ENCODE measurements at regions not wholly inside any gene's neighbourhood (a gene's known extent, or its start where the extent isn't known, plus 50 kb on each side); places are given as distances from the start of the nearest gene placed in this dataset.

DNA sequence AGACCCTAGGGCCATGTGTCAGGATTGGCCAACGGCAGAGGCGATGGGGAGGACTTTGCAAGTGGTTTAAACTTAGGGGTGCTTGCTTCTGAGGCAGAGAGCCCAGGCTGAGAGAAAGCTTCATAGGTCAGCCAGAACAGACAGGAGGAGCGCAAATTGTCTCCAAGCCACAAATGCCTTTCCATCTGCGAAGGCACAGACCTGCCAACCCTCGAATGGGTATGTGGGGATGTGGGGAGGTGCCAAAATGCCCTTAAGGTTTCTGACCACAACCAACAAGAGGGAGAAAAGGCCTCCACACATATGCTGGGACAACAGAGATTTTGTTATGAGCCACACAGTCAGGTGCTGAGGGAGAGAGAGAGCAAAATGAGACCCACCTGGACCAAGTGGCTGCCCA lies 283.6 kb downstream of the CYP26B1 start:
- DNase-seq (ENCODE audit: low read depth), result no peak

- no peak for DNase-seq (ENCODE audit: low read depth)
Observed at GRCh38 chr2:71863396-71863795, 284.3 kb downstream of the CYP26B1 start.

- DNase-seq (ENCODE audit: low read depth), result no peak
Observed at GRCh38 chr2:71862921-71863320, 284.7 kb downstream of the CYP26B1 start.

- no peak for DNase-seq (ENCODE audit: low read depth)
Observed at GRCh38 chr2:71861186-71862160, 286.2 kb downstream of the CYP26B1 start.

GRCh38 chr2:71860381-71860926 lies 287.2 kb downstream of the CYP26B1 start:
- no peak for DNase-seq (ENCODE audit: low read depth)

- no peak for DNase-seq (ENCODE audit: low read depth)
Observed at GRCh38 chr2:71859211-71859847, 288.3 kb downstream of the CYP26B1 start.

DNA sequence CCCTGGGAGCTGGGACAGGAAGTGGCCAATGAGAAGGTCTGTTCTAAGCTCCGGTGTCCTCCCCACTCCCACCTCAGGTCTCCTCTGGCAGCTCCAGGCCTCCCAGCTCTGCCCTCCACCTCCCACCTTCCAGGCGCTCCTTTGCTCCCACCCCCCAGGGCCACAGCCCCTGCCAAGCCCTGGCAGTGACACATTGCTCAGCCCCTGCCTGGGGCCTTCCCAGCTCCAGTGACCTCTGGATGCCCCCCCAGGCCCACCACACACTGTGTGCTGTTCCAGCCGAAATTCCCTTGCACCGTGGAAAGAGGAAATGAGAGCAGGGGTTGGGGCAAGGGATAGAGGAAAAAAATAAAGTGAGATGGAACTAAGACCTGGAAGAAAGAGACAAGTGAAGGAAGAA lies 289.6 kb downstream of the CYP26B1 start:
- DNase-seq (ENCODE audit: low read depth), result no peak

DNA sequence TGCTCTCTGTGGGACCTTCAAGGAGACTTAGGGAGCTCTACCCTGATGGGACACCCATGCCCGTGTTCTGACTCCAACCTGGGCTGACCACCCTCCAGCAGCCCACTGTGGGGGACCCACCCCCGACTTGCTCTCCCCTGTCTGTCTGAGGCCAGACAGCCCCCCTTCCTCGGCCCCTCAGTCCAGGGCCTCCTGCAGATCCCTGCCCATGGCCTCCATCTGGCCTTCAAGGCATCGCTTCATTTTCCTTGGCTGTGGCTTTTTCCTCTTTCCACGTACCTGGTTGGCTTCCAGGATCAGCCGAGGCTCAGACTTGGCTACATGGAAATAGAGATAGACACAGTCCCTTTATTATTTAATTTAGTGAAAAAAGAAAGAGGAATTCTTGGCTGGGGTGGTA lies 290.0 kb downstream of the CYP26B1 start:
- no peak for DNase-seq (ENCODE audit: low read depth)

DNA sequence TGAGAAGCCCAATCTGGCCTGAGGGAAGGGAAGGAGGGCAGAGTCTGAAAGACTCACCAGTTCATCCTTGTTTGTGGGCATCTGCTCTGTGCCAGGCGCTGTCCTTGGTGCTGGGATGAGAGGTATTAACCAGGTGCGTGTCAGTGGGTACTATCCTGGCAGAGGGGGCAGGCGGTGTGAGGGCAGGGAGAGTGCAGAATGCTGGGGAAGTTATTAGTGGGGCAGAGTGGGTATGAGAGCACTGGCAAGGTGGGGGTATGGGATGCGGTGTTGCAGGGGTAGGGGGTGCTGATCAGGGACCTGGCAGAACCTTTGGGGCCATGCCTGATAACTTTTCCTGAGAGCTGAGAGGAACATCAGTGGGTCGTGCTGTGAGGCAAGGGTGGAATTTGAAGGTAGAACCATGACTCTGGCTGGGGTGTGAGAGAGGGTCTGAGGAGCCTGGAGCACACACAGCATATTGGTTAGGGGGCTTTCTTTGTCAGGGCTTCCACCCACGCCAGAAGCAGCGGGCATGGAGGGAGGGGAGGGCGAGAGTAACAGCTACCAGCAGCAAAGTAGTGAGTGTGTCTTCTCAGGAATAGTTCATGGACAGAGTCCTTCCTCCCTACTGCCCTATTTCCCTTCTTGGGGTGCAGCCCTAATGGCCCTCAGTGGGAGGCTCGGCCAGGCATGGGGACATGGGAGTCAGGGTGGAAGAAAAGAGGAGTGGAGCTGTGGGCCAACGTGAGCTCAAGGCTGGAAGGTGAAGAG lies 290.7 kb downstream of the CYP26B1 start:
- DNase-seq (ENCODE audit: low read depth), result no peak

- no peak for DNase-seq (ENCODE audit: low read depth)
Observed at GRCh38 chr2:71853858-71854257, 293.8 kb downstream of the CYP26B1 start.

GRCh38 chr2:71852141-71852711 lies 295.4 kb downstream of the CYP26B1 start:
- DNase-seq (ENCODE audit: low read depth), result no peak

DNA sequence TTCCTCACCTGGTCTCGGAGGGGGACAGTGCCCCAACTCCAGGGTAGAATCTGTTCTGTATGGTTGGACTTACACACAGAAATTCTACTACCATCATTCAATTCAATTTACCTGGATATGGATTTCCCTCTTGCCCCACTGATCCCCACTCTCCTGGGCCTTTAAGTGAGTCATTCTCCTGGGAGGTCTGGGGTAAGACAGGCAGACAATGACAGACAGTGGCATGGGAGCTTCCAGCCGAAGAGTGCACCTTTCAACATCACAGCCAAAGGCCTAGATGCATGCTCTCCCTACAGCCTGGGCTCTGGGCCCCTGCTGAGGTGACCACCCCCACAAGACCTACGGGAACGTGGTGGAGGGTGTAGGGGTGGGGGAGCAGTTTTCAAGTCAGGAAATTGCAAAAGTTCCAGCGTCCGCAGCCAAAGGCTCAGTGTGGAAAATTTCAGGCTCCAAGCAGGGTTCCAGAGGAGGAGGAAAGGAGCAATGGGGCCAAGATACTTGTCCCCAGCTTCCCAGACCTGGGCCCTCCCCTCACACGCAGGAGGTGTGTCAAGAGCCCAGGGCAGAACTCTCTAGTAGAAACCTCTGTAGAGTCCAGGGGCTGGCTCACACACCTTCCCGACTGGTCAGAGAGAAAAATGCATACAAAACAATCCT lies 296.4 kb downstream of the CYP26B1 start:
- DNase-seq (ENCODE audit: low read depth), result no peak

DNA sequence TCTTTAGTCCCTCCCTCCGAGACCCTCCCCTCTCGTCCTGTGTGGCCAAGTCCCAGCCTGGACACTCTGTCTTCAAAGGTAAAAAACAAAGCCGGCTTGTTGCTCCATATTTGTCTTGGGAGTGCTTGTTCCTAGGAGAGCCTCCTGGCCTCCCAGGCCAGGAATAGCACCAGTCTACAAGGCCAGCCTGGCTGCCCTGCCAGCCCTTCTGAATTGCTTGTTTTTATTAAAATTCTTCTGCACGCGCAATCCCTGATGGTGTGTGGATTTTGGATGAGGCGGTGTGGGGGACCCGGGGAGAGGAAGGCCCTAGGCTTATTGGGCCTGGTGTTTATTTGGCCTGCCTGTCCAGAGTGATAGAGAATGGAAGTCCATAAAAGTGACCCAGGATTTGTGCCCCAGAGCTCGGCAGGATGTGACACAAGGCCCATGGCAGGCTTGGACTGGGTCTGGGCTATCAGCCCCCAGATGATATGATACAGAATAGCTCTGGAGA lies 297.3 kb downstream of the CYP26B1 start:
- DNase-seq (ENCODE audit: low read depth), result no peak

- DNase-seq (ENCODE audit: low read depth), result no peak
Observed at GRCh38 chr2:71849607-71850305, 297.9 kb downstream of the CYP26B1 start.

DNA sequence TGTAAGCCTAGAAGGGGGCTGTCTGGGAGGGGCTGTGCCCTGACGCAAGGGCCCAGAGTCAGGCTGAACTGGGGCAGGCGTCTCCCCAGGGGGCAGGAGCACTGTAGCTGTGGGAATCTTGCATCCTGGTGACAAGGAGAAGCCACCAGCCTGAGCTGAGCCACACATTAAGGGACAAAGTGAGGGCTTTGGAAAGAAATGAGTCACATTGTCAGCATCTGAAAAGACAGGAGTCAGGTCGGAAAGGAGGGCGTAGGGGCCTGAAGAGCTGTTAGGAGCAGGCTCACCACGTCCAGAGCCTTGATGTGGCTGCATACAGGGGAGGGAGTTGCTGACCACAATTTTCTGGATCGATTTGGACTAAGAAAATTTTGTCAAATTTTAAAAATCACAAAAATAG lies 298.6 kb downstream of the CYP26B1 start:
- DNase-seq (ENCODE audit: low read depth), result no peak

DNA sequence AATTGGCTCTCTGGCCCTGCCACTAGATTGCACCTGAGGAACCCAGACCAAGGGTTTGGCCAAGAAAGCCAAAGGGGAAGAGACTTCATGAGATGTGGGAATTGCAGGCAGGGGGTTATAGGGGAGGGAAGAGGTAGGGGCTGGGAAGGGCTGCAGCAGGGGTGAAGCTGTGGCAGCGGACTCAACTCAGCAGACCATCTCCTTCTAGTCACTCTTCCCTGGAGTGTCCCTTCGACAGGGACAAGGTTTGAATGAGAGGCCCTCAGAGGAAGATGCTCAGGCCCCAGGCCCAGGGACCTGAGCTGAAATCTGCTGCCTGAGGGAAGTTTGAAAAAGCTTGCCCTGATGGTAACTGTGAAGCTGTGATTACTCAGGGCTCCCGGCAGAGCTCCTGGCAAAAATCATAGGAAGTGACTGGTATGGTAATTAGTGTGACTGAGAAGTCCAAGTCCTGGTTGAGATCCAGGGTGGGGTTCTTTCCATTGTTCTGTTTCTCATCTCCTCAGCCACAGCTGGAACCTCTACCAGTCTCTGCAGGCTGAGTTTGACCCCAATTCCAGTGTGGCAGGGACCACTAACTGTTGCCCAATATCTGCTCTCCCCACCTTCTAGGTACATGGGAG lies 300.9 kb downstream of the CYP26B1 start:
- no peak for DNase-seq (ENCODE audit: low read depth)

DNA sequence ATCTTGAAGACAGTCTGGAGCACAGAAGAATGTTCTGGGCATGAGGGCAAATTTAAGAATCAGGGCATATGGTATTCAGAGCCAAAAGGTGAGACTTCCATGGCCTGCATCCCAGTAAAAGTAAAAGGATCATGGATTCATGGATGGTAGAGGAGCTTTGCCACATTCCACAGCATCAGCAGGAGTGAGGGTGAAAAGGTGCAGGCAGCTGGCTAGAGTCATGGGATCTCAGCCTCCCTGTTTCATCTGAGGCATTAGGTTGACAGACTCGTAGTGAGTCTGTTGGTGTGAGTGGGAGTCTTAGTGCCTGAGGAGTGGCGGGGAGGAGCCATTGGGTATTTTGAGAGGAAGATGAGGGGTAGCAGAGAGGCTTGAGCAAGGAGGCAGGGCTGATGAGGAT lies 301.6 kb downstream of the CYP26B1 start:
- no peak for DNase-seq (ENCODE audit: low read depth)

DNA sequence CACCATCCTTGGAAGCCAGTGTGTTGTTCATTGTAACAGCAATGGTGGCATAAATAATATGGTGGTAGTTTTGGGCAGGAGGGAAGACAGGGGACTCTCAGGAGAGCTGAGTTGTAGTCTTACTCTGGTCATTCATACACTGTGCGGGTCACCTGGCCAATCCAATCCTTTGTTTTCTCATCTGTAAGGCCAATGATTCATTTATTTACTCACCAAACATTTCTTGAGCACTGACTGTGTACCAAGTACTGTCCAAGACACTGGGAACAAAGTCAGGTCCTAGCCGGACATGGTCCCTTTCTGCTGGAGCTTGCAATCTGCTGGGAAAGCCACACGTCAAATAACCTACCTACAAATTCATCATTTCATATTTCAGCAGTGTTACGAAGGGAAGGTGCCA lies 302.7 kb downstream of the CYP26B1 start:
- DNase-seq (ENCODE audit: low read depth), result no peak

GRCh38 chr2:71843391-71843850 lies 304.2 kb downstream of the CYP26B1 start:
- DNase-seq (ENCODE audit: low read depth), result no peak

- DNase-seq (ENCODE audit: low read depth), result no peak
Observed at GRCh38 chr2:71842744-71843143, 304.9 kb downstream of the CYP26B1 start.

All from activated T-cell treated with anti-CD3 and anti-CD28 coated beads for 24 hours (primary cell).